PC-3 (cell line): ENCODE measurements at regions not wholly inside any gene's neighbourhood (a gene's known extent, or its start where the extent isn't known, plus 50 kb on each side); places are given as distances from the start of the nearest gene placed in this dataset.
A peak's percentile ranks its signal among the peaks of the same experiment; 100 is the strongest.

Source experiments
- ATAC-seq: fragments of 200-7000 bp; cut with Tn5 transposase; 2 replicates; pipeline ENCODE4 v1.9.1; 2020; ENCODE audit warnings: mild to moderate bottlenecking, moderate library complexity
- BruUV-seq: library from RNA; stranded (reverse); fragments of 400-500 nt; replicated peaks from 2 replicates; lab custom pipeline; 2021; lab: Mats Ljungman, UMichigan
- CTCF ChIA-PET: fragments of 300-600 bp; sonication (Branson Sonifier 250); formaldehyde crosslinking; loops from one replicate; lab custom pipeline; 2022; ENCODE audit warnings: antibody characterized with exemption; lab: Charles Lee
- POLR2A ChIA-PET: fragments of 300-600 bp; sonication (Branson Sonifier 250); formaldehyde crosslinking; loops from one replicate; lab custom pipeline; 2022; ENCODE audit warnings: antibody characterized with exemption; ENCODE audit not compliant: unreplicated experiment; lab: Charles Lee
- DNase-seq: peaks from one replicate; pipeline ENCODE4 v3.0.0-alpha.2; 2015
- H2AFZ ChIP-seq: fragments of 300-600 bp; sonication (generic); 2 replicates; pipeline ENCODE4 v1.6.0; 2016; ENCODE audit warnings: antibody characterized with exemption, low read length
- H3F3A ChIP-seq: fragments of 300-600 bp; sonication (generic); one replicate; pipeline ENCODE4 v1.6.0; 2017; ENCODE audit warnings: antibody characterized with exemption, low read length, control low read depth, mild to moderate bottlenecking; ENCODE audit not compliant: unreplicated experiment
- H3K27ac ChIP-seq: fragments of 300-600 bp; sonication (generic); 2 replicates; pipeline ENCODE4 v1.5.1; 2016; ENCODE audit warnings: mild to moderate bottlenecking, low read length
- H3K27me3 ChIP-seq: fragments of 300-600 bp; sonication (generic); 2 replicates; pipeline ENCODE4 v1.6.1; 2016; ENCODE audit warnings: low read length, mixed read lengths
- H3K36me3 ChIP-seq: fragments of 300-600 bp; sonication (generic); 2 replicates; pipeline ENCODE4 v1.6.1; 2016; ENCODE audit warnings: low read depth, mixed run types, low read length, mixed read lengths
- H3K4me1 ChIP-seq: fragments of 300-600 bp; sonication (generic); 2 replicates; pipeline ENCODE4 v1.5.1; 2016; ENCODE audit warnings: low read length; ENCODE audit not compliant: insufficient read depth
- H3K4me2 ChIP-seq: fragments of 300-600 bp; sonication (generic); 2 replicates; pipeline ENCODE4 v1.6.0; 2016; ENCODE audit warnings: low read length
- H3K4me3 ChIP-seq: fragments of 300-600 bp; sonication (generic); 2 replicates; pipeline ENCODE4 v1.5.1; 2016; ENCODE audit warnings: mild to moderate bottlenecking, low read length, mixed read lengths
- H3K79me2 ChIP-seq: fragments of 300-600 bp; sonication (generic); 2 replicates; pipeline ENCODE4 v1.6.1; 2017; ENCODE audit warnings: low read length, mixed read lengths
- H3K9ac ChIP-seq: fragments of 300-600 bp; sonication (generic); 2 replicates; pipeline ENCODE4 v1.6.0; 2016; ENCODE audit warnings: mild to moderate bottlenecking, low read length
- H3K9me2 ChIP-seq: fragments of 300-600 bp; sonication (generic); replicated peaks from 2 replicates; pipeline ENCODE4 v1.6.1; 2016; ENCODE audit warnings: mixed run types, low read length, mixed read lengths
- H3K9me3 ChIP-seq: fragments of 300-600 bp; sonication (generic); 2 replicates; pipeline ENCODE4 v1.6.1; 2016; ENCODE audit warnings: low read length, mixed read lengths
- H4K20me1 ChIP-seq: fragments of 300-600 bp; sonication (generic); 2 replicates; pipeline ENCODE4 v1.6.1; 2016; ENCODE audit warnings: low read length, mixed read lengths
- EZH2 ChIP-seq: fragments of 300-600 bp; sonication (generic); IDR thresholded peaks from one replicate; pipeline ENCODE4 v1.6.1; 2017; ENCODE audit warnings: antibody characterized with exemption, mild to moderate bottlenecking, low read length; ENCODE audit not compliant: unreplicated experiment
- EZH2phosphoT487 ChIP-seq: fragments of 300-600 bp; sonication (generic); IDR thresholded peaks from 2 replicates; pipeline ENCODE4 v1.6.1; 2018; ENCODE audit warnings: mild to moderate bottlenecking, antibody characterized with exemption, low read length, borderline replicate concordance
- intact Hi-C: fragments of 100-400 bp; cut with micrococcal nuclease; formaldehyde crosslinking; loops from 2 replicates; pipeline ENCODE4 v1.9.0; 2023
- TF ChIP-seq, protein P1 (sequence below): fragments of 300-600 bp; sonication (generic); conservative IDR thresholded peaks from 2 replicates; pipeline ENCODE4 v1.5.1; 2017; ENCODE audit warnings: antibody characterized with exemption, low read depth, mild to moderate bottlenecking, low read length

DNA sequence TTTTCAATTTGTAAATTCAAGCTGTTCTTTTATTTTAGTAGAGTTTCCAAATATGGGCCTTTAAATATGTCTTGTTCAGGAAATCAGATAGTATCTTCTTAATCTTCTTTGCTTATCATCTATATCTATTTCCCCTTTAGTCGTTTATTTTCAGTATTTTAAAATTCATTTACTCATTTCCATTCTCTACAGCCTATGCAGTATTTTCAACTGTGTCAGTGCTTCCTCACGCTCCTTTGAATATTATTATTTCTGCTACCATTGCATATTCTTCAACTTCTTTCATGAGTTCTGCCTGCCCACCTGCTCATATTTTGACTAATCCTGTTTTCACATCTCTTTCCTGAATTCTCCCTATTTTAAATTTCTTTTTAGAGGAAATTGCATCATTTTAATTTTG, 185.4 kb downstream of the DKK2 start:
- Histone ChIP-seq H3K36me3 (no peaks in the 10 kb centered on the region), H3K4me3 (no peak overlapping the region), H3K27me3 (peaks cover 20% of the 10 kb centered on the region), H2AFZ (no peak overlapping the region), H3K9me3 (no peaks in the 10 kb centered on the region), H3K4me1 (no peaks in the 10 kb centered on the region), H3K9ac (no peak overlapping the region), H3K79me2 (no peaks in the 10 kb centered on the region), H3K4me2 (no peak overlapping the region), H3K9me2 (no peaks in the 10 kb centered on the region), H3F3A (no peaks in the 10 kb centered on the region), H3K27ac (no peak overlapping the region), H4K20me1 (no peaks in the 10 kb centered on the region)
- ChIA-PET POLR2A (no interaction called here), CTCF (no interaction called here)
- intact Hi-C loops: no loop called here
- ATAC-seq: no peak
- TF ChIP-seq, protein P1, sequence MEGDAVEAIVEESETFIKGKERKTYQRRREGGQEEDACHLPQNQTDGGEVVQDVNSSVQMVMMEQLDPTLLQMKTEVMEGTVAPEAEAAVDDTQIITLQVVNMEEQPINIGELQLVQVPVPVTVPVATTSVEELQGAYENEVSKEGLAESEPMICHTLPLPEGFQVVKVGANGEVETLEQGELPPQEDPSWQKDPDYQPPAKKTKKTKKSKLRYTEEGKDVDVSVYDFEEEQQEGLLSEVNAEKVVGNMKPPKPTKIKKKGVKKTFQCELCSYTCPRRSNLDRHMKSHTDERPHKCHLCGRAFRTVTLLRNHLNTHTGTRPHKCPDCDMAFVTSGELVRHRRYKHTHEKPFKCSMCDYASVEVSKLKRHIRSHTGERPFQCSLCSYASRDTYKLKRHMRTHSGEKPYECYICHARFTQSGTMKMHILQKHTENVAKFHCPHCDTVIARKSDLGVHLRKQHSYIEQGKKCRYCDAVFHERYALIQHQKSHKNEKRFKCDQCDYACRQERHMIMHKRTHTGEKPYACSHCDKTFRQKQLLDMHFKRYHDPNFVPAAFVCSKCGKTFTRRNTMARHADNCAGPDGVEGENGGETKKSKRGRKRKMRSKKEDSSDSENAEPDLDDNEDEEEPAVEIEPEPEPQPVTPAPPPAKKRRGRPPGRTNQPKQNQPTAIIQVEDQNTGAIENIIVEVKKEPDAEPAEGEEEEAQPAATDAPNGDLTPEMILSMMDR: no peak
- TF ChIP-seq EZH2 (no peak), EZH2phosphoT487 (no peak)
- BruUV-seq: no TSS peak
- no peak for DNase-seq

DNA sequence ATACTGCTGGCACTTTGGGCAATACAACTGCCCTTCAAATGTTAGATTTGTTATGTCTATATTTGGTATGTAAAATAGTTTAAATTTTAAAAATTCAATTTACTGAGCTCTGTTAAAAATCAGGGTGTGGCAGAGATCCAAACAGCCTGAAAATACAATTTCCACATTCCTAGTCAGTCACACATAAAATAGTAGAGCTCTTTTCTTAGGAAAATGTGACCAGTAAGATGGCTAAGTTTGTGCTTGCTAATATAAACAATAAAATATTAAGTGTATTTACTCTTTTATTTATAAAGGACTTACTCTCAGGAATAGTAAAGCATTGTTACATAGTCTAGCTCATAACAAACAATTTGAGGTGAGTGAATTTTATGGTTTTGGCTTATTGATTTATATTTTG, 200.2 kb downstream of the DKK2 start:
- ChIA-PET CTCF (interaction anchor here (0.6 kb wide), 1 partner anchor 18 kb away, joined by 10 read pairs; no protein-coding TSS in a partner anchor), POLR2A (interaction anchor here (0.5 kb wide), 1 partner anchor 676 kb away, joined by 3 read pairs; no protein-coding TSS in a partner anchor)
- Histone ChIP-seq H3K9me3 (no peaks in the 10 kb centered on the region), H3K9ac (no peak overlapping the region), H3K4me2 (no peak overlapping the region), H3K4me1 (no peaks in the 10 kb centered on the region), H2AFZ (no peak overlapping the region), H3F3A (no peaks in the 10 kb centered on the region), H3K36me3 (no peaks in the 10 kb centered on the region), H3K27me3 (no peaks in the 10 kb centered on the region), H3K79me2 (no peaks in the 10 kb centered on the region), H4K20me1 (no peaks in the 10 kb centered on the region), H3K27ac (no peak overlapping the region), H3K9me2 (no peaks in the 10 kb centered on the region), H3K4me3 (no peak overlapping the region)
- DNase-seq (no peak), ATAC-seq (peak; percentile 64)
- intact Hi-C loops: no loop called here
- TF ChIP-seq, protein P1: no peak
- no peak for TF ChIP-seq EZH2phosphoT487
- TF ChIP-seq EZH2: no peak
- no TSS peak for BruUV-seq

DNA sequence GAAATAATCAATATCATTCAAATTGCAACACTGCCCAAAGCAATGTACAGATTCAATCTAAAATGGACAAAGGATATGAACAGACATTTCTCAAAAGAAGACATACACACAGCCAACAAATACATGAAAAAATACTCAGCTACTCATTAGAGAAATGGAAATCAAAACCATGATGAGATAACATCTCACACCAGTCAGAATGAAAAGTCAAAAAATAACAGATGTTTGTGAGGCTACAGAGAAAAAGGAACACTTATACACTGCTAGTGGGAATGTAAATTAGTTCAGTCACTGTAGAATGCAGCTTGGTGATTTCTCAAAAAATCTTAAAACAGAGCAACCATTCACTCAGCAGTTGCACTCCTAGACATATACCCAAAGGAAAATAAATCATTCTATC, 205.2 kb downstream of the DKK2 start:
- no peak for DNase-seq
- no peak overlapping the region for H3K9ac ChIP-seq
- H3K9me2 ChIP-seq: no peaks in the 10 kb centered on the region
- POLR2A ChIA-PET: no interaction called here
- no peak overlapping the region for H2AFZ ChIP-seq
- H3K9me3 ChIP-seq: no peaks in the 10 kb centered on the region
- TF ChIP-seq EZH2phosphoT487 (no peak), EZH2 (no peak)
- TF ChIP-seq, protein P1: no peak
- H3K36me3 ChIP-seq: no peaks in the 10 kb centered on the region
- H3K4me3 ChIP-seq: no peak overlapping the region
- BruUV-seq: no TSS peak
- H3K79me2 ChIP-seq: no peaks in the 10 kb centered on the region
- no peaks in the 10 kb centered on the region for H4K20me1 ChIP-seq
- no peaks in the 10 kb centered on the region for H3K27me3 ChIP-seq
- H3K4me2 ChIP-seq: no peak overlapping the region
- intact Hi-C loops: no loop called here
- ATAC-seq: no peak
- CTCF ChIA-PET: no interaction called here
- no peak overlapping the region for H3K27ac ChIP-seq
- H3K4me1 ChIP-seq: no peaks in the 10 kb centered on the region
- no peaks in the 10 kb centered on the region for H3F3A ChIP-seq
